NCI-H2029 treated with DMSO at 0.1 percent for 48 hours (cell line): ENCODE measurements at regions not wholly inside any gene's neighbourhood (a gene's known extent, or its start where the extent isn't known, plus 50 kb on each side); places are given as distances from the start of the nearest gene placed in this dataset.
"Not testable (repeated sequence)": the region's sequence is repeated elsewhere in the genome, so short reads cannot be mapped to it uniquely, and the experiment has no call there.

ENCODE experiments used
- DNase-seq: peaks from one replicate; lab custom pipeline; 2025; lab: John Stamatoyannopoulos, UW

GRCh38 chr9:135409286-135410200 is 70.0 kb upstream of the PPP1R26 start:
- DNase-seq: no peak

GRCh38 chr9:135410421-135410820 is 69.2 kb upstream of the PPP1R26 start:
- DNase-seq: no peak

GRCh38 chr9:135410831-135411473 is 68.6 kb upstream of the PPP1R26 start:
- no peak for DNase-seq

- not testable (repeated sequence) for DNase-seq
Measured at GRCh38 chr9:135411605-135412004, 68.0 kb upstream of the PPP1R26 start.

- DNase-seq: not testable (repeated sequence)
Measured at GRCh38 chr9:135412315-135413085, 67.1 kb upstream of the PPP1R26 start.

GRCh38 chr9:135413086-135413375 is 66.6 kb upstream of the PPP1R26 start:
- DNase-seq: no peak

- DNase-seq: no peak
Measured at GRCh38 chr9:135413461-135413860, 66.1 kb upstream of the PPP1R26 start.

GRCh38 chr9:135414293-135414692 is 65.3 kb upstream of the PPP1R26 start:
- no peak for DNase-seq

- no peak for DNase-seq
Measured at GRCh38 chr9:135415586-135415985, 64.0 kb upstream of the PPP1R26 start.

- DNase-seq: no peak
Measured at GRCh38 chr9:135416664-135417290, 62.8 kb upstream of the PPP1R26 start.

- DNase-seq: no peak
Measured at GRCh38 chr9:135418161-135418560, 61.4 kb upstream of the PPP1R26 start.

GRCh38 chr9:135419106-135419505 is 60.5 kb upstream of the PPP1R26 start:
- no peak for DNase-seq

GRCh38 chr9:135422341-135422944 is 57.1 kb upstream of the PPP1R26 start:
- no peak for DNase-seq

GRCh38 chr9:135423725-135424124 is 55.9 kb upstream of the PPP1R26 start:
- DNase-seq: no peak
